ENCODE measurements at regions not wholly inside any gene's neighbourhood (a gene's known extent, or its start where the extent isn't known, plus 50 kb on each side); places are given as distances from the start of the nearest gene placed in this dataset.

- H3K4me3 ChIP-seq (replicated peaks; ENCODE audit: insufficient read depth, low read length) = no peak overlapping the region
- no peak overlapping the region for H3K27ac ChIP-seq (replicated peaks)
- TF ChIP-seq POLR2AphosphoS5 (IDR thresholded peaks at IDR 0.05; ENCODE audit: low read depth) (no peak), CTCF (IDR thresholded peaks at IDR 0.05; ENCODE audit: insufficient read depth, low read length) (no peak), REST (IDR thresholded peaks at IDR 0.05; ENCODE audit: insufficient replicate concordance, low read depth) (no peak), SPI1 (IDR thresholded peaks at IDR 0.05; ENCODE audit: borderline replicate concordance, low read depth) (peak; percentile 51; the same call in 1 of the 2 replicates), GABPA (IDR thresholded peaks at IDR 0.05; ENCODE audit: low read depth) (no peak)
- DNase-seq (ENCODE audit: low read depth in 1 of 2, low spot score in 1 of 2) = no peak
- no peaks in the 10 kb centered on the region for H3K27me3 ChIP-seq (ENCODE audit: insufficient read depth, poor library complexity, severe bottlenecking)
Measured at GRCh38 chr12:91947459-91947858, 198.2 kb downstream of the BTG1 start.

GRCh38 chr12:91944637-91945036, 201.0 kb downstream of the BTG1 start:
- TF ChIP-seq POLR2AphosphoS5 (IDR thresholded peaks at IDR 0.05; ENCODE audit: low read depth) (no peak), GABPA (IDR thresholded peaks at IDR 0.05; ENCODE audit: low read depth) (no peak), REST (IDR thresholded peaks at IDR 0.05; ENCODE audit: insufficient replicate concordance, low read depth) (no peak), CTCF (IDR thresholded peaks at IDR 0.05; ENCODE audit: insufficient read depth, low read length) (no peak), SPI1 (IDR thresholded peaks at IDR 0.05; ENCODE audit: borderline replicate concordance, low read depth) (no peak)
- no peak for DNase-seq (ENCODE audit: low read depth in 1 of 2, low spot score in 1 of 2)
- no peak overlapping the region for H3K27ac ChIP-seq (replicated peaks)
- no peaks in the 10 kb centered on the region for H3K27me3 ChIP-seq (ENCODE audit: insufficient read depth, poor library complexity, severe bottlenecking)
- no peak overlapping the region for H3K4me3 ChIP-seq (replicated peaks; ENCODE audit: insufficient read depth, low read length)

- H3K27ac ChIP-seq (replicated peaks) = no peak overlapping the region
- H3K4me3 ChIP-seq (replicated peaks; ENCODE audit: insufficient read depth, low read length) = no peak overlapping the region
- no peaks in the 10 kb centered on the region for H3K27me3 ChIP-seq (ENCODE audit: insufficient read depth, poor library complexity, severe bottlenecking)
- TF ChIP-seq REST (IDR thresholded peaks at IDR 0.05; ENCODE audit: insufficient replicate concordance, low read depth) (no peak), GABPA (IDR thresholded peaks at IDR 0.05; ENCODE audit: low read depth) (no peak), CTCF (IDR thresholded peaks at IDR 0.05; ENCODE audit: insufficient read depth, low read length) (no peak), POLR2AphosphoS5 (IDR thresholded peaks at IDR 0.05; ENCODE audit: low read depth) (no peak), SPI1 (IDR thresholded peaks at IDR 0.05; ENCODE audit: borderline replicate concordance, low read depth) (no peak)
- DNase-seq (ENCODE audit: low read depth in 1 of 2, low spot score in 1 of 2) = no peak
Measured at GRCh38 chr12:91940826-91941570, 204.6 kb downstream of the BTG1 start.
